ENCODE measurements at regions not wholly inside any gene's neighbourhood (a gene's known extent, or its start where the extent isn't known, plus 50 kb on each side); places are given as distances from the start of the nearest gene placed in this dataset.

DNA sequence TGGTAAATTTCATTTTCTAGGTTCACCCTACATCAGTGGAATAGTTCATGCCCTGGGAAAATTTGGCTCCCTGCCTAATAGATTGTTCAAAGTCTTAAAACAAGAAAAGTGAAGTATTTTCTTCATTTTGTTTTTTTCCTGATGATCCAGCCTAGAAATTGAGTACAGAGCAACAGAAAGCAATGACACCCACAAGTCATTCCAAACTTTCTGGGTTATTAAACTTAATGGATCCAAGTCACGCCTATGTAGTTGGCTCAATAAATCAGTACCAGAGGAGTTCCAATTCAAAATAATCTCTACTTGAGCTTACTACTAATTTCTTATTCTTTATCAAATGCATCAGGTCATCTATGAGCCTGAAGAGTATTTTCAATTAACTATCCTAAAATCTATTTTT is 937.6 kb upstream of the SLIT2 start:
- H3K4me1 ChIP-seq (ENCODE audit: insufficient read depth, low read length, poor library complexity, severe bottlenecking): no peaks in the 10 kb centered on the region
- no peak overlapping the region for H3K9ac ChIP-seq (ENCODE audit: low read depth, low read length, poor library complexity, severe bottlenecking)
- H2AFZ ChIP-seq (ENCODE audit: low read length): no peak overlapping the region
- no peak overlapping the region for H3K4me3 ChIP-seq (ENCODE audit: low read length, poor library complexity, severe bottlenecking)
- H3K36me3 ChIP-seq (ENCODE audit: insufficient read depth, low read length): no peaks in the 10 kb centered on the region
- no peak overlapping the region for H3K4me2 ChIP-seq (ENCODE audit: low read depth, low read length, poor library complexity, severe bottlenecking)
- no peaks in the 10 kb centered on the region for H3K9me3 ChIP-seq (ENCODE audit: insufficient read depth, low read depth, low read length)
- H3K27me3 ChIP-seq (ENCODE audit: insufficient read depth, low read length, poor library complexity, severe bottlenecking): no peaks in the 10 kb centered on the region
- H3K9me2 ChIP-seq (replicated peaks; ENCODE audit: low read depth, low read length): no peaks in the 10 kb centered on the region
- no peaks in the 10 kb centered on the region for H4K20me1 ChIP-seq (ENCODE audit: insufficient read depth, low read length, poor library complexity, severe bottlenecking)
- TF ChIP-seq, protein P1, sequence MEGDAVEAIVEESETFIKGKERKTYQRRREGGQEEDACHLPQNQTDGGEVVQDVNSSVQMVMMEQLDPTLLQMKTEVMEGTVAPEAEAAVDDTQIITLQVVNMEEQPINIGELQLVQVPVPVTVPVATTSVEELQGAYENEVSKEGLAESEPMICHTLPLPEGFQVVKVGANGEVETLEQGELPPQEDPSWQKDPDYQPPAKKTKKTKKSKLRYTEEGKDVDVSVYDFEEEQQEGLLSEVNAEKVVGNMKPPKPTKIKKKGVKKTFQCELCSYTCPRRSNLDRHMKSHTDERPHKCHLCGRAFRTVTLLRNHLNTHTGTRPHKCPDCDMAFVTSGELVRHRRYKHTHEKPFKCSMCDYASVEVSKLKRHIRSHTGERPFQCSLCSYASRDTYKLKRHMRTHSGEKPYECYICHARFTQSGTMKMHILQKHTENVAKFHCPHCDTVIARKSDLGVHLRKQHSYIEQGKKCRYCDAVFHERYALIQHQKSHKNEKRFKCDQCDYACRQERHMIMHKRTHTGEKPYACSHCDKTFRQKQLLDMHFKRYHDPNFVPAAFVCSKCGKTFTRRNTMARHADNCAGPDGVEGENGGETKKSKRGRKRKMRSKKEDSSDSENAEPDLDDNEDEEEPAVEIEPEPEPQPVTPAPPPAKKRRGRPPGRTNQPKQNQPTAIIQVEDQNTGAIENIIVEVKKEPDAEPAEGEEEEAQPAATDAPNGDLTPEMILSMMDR (conservative IDR thresholded peaks at IDR 0.05; ENCODE audit: low read length): no peak
- TF ChIP-seq EZH2phosphoT487 (IDR thresholded peaks at IDR 0.05; ENCODE audit: borderline replicate concordance): no peak
- no peaks in the 10 kb centered on the region for H3K79me2 ChIP-seq (ENCODE audit: insufficient read depth, low read length)
- H3F3A ChIP-seq (ENCODE audit: low read depth): no peaks in the 10 kb centered on the region

DNA sequence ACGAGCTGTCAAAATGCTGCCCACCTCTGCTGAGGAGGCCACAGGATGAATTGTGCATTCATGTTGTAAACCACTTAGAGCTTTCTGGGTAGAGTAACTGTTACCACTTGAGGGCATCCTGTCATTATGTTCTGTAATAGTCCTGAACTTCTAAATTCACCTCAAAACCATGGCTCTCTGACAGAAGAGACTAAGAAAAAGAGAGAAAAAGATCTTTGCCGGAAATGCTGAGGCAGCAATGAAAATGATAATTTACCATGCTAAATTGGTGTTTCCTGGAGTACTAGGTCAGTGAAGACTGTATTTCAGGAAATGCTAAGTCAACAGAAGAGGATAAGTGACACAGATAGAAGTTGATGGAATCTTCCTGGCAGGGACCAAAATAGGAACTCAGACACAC is 942.3 kb upstream of the SLIT2 start:
- Histone ChIP-seq H3K36me3 (ENCODE audit: insufficient read depth, low read length) (no peaks in the 10 kb centered on the region), H3K9me2 (replicated peaks; ENCODE audit: low read depth, low read length) (no peaks in the 10 kb centered on the region), H2AFZ (ENCODE audit: low read length) (no peak overlapping the region), H3K9me3 (ENCODE audit: insufficient read depth, low read depth, low read length) (no peaks in the 10 kb centered on the region), H3K4me3 (ENCODE audit: low read length, poor library complexity, severe bottlenecking) (no peak overlapping the region), H3K4me1 (ENCODE audit: insufficient read depth, low read length, poor library complexity, severe bottlenecking) (no peaks in the 10 kb centered on the region), H3K9ac (ENCODE audit: low read depth, low read length, poor library complexity, severe bottlenecking) (no peak overlapping the region), H4K20me1 (ENCODE audit: insufficient read depth, low read length, poor library complexity, severe bottlenecking) (no peaks in the 10 kb centered on the region), H3K79me2 (ENCODE audit: insufficient read depth, low read length) (no peaks in the 10 kb centered on the region), H3K4me2 (ENCODE audit: low read depth, low read length, poor library complexity, severe bottlenecking) (no peak overlapping the region), H3F3A (ENCODE audit: low read depth) (no peaks in the 10 kb centered on the region), H3K27me3 (ENCODE audit: insufficient read depth, low read length, poor library complexity, severe bottlenecking) (no peaks in the 10 kb centered on the region)
- no peak for TF ChIP-seq EZH2phosphoT487 (IDR thresholded peaks at IDR 0.05; ENCODE audit: borderline replicate concordance)
- TF ChIP-seq, protein P1 (conservative IDR thresholded peaks at IDR 0.05; ENCODE audit: low read length): no peak

DNA sequence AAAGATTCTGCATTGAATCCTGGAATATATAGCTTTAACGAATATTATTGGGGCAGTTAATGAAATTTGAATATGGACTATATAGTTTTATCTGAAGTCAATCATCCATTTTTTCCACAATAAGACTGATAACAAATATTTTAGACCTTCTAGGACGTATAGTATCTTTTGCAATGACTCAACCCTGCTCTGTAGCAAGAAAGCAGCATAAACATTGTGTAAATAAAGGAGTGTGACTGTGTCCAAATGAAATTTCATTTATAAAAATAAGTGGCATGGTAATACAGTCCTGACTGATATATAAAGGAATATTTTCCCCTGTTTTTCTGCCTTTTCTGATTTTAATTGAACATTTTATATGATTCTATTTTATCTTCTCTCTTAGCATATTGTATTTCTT is 947.7 kb upstream of the SLIT2 start:
- H3F3A ChIP-seq (ENCODE audit: low read depth): no peaks in the 10 kb centered on the region
- no peak overlapping the region for H3K4me3 ChIP-seq (ENCODE audit: low read length, poor library complexity, severe bottlenecking)
- no peaks in the 10 kb centered on the region for H3K9me2 ChIP-seq (replicated peaks; ENCODE audit: low read depth, low read length)
- H4K20me1 ChIP-seq (ENCODE audit: insufficient read depth, low read length, poor library complexity, severe bottlenecking): no peaks in the 10 kb centered on the region
- no peaks in the 10 kb centered on the region for H3K79me2 ChIP-seq (ENCODE audit: insufficient read depth, low read length)
- no peaks in the 10 kb centered on the region for H3K4me1 ChIP-seq (ENCODE audit: insufficient read depth, low read length, poor library complexity, severe bottlenecking)
- no peaks in the 10 kb centered on the region for H3K27me3 ChIP-seq (ENCODE audit: insufficient read depth, low read length, poor library complexity, severe bottlenecking)
- no peaks in the 10 kb centered on the region for H3K36me3 ChIP-seq (ENCODE audit: insufficient read depth, low read length)
- TF ChIP-seq EZH2phosphoT487 (IDR thresholded peaks at IDR 0.05; ENCODE audit: borderline replicate concordance): no peak
- TF ChIP-seq, protein P1 (conservative IDR thresholded peaks at IDR 0.05; ENCODE audit: low read length): no peak
- no peak overlapping the region for H3K4me2 ChIP-seq (ENCODE audit: low read depth, low read length, poor library complexity, severe bottlenecking)
- no peak overlapping the region for H3K9ac ChIP-seq (ENCODE audit: low read depth, low read length, poor library complexity, severe bottlenecking)
- H3K9me3 ChIP-seq (ENCODE audit: insufficient read depth, low read depth, low read length): no peaks in the 10 kb centered on the region
- no peak overlapping the region for H2AFZ ChIP-seq (ENCODE audit: low read length)

Measured in Loucy (cell line).